ENCODE measurements at regions not wholly inside any gene's neighbourhood (a gene's known extent, or its start where the extent isn't known, plus 50 kb on each side); places are given as distances from the start of the nearest gene placed in this dataset.

DNA sequence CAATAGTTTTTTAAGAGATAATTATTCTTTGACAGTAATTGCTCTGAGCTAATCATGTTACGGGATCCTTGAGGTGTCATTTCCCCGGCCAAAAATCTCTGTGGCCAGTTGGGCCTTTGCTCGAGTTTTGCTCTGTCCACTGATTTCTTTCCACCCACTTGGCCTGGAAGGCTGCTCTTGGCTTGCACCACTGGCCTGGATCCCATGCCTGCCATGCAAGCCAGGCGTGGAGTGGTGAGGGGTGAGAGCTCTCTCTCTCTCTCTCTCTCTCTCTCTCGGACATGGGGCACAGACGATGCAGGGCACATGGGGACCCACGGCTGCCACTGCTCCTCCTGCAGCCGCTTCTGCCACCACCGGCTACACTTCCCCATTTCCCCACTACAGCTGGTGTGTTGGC is 853.0 kb upstream of the GCFC2 start:
- TF ChIP-seq YY1 (IDR thresholded peaks at IDR 0.05; ENCODE audit: insufficient read depth, insufficient read length) = no peak
- TF ChIP-seq ZNF274 (IDR thresholded peaks at IDR 0.05; ENCODE audit: low read depth, low read length) = no peak

All from NT2/D1 (cell line).